Activated CD8-positive, alpha-beta T cell treated with anti-CD3 and anti-CD28 coated beads for 36 hours (primary cell): ENCODE measurements at regions not wholly inside any gene's neighbourhood (a gene's known extent, or its start where the extent isn't known, plus 50 kb on each side); places are given as distances from the start of the nearest gene placed in this dataset.

Experiments
- ATAC-seq: fragments of 200-7000 bp; cut with Tn5 transposase; one replicate; pipeline ENCODE4 v1.10.0; 2021; ENCODE audit warnings: mild to moderate bottlenecking, moderate library complexity
- CTCF ChIA-PET: fragments of 350-600 bp; sonication (Branson Sonifier 250); formaldehyde crosslinking; loops from one replicate; lab custom pipeline; 2021; ENCODE audit warnings: antibody characterized with exemption; lab: Charles Lee
- POLR2A ChIA-PET: fragments of 350-600 bp; sonication (Branson Sonifier 250); formaldehyde crosslinking; loops from one replicate; lab custom pipeline; 2021; ENCODE audit warnings: antibody characterized with exemption; lab: Charles Lee
- DNase-seq: peaks from one replicate; pipeline ENCODE4 v3.0.0-alpha.2; 2020
- H3K27ac Mint-ChIP-seq: one replicate; pipeline ENCODE4 v1.8.0; 2021; ENCODE audit warnings: mild to moderate bottlenecking, mixed read lengths
- H3K27me3 Mint-ChIP-seq: one replicate; pipeline ENCODE4 v1.8.0; 2021; ENCODE audit warnings: mixed read lengths
- H3K36me3 Mint-ChIP-seq: one replicate; pipeline ENCODE4 v1.8.0; 2021; ENCODE audit warnings: low read depth, mixed read lengths
- H3K4me1 Mint-ChIP-seq: one replicate; pipeline ENCODE4 v1.8.0; 2021; ENCODE audit warnings: low read depth, mixed read lengths
- H3K4me3 Mint-ChIP-seq: one replicate; pipeline ENCODE4 v1.8.0; 2021; ENCODE audit warnings: mild to moderate bottlenecking, moderate library complexity, mixed read lengths
- H3K9me3 Mint-ChIP-seq: one replicate; pipeline ENCODE4 v1.8.0; 2021; ENCODE audit warnings: mixed read lengths
- intact Hi-C: fragments of 100-400 bp; cut with micrococcal nuclease; formaldehyde crosslinking; loops from one replicate; pipeline ENCODE4 v1.10.0; 2022
- TF ChIP-seq, protein P1 (sequence below): fragments of 200-600 bp; IDR thresholded peaks from one replicate; pipeline ENCODE4 v1.8.0; 2022; ENCODE audit warnings: antibody characterized with exemption, mild to moderate bottlenecking

DNA sequence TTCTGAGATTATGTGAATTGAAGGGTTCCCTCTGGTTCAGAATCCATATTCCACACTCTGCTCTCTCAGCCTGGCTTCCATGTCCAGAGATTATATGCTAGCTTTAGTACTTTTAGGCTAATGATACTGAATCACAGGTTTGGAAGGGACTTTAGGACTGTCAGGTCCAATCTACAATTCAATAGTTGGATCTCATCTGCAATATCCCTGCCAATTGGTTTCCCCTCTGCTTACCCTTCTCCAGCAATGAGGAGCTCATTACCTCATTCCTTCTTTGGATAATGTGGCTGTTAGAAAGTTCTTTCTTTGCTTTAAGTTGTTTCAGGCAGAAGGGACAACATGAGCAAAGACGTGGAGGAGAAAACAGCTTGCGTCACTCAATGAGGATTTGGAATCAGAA is 245.3 kb downstream of the PLPP3 start:
- Mint-ChIP-seq H3K36me3 (no peaks in the 10 kb centered on the region), H3K27me3 (peaks cover 3% of the 10 kb centered on the region), H3K4me3 (no peak overlapping the region), H3K9me3 (no peaks in the 10 kb centered on the region), H3K27ac (no peak overlapping the region), H3K4me1 (peaks cover 8% of the 10 kb centered on the region)
- CTCF ChIA-PET: no interaction called here
- TF ChIP-seq, protein P1, sequence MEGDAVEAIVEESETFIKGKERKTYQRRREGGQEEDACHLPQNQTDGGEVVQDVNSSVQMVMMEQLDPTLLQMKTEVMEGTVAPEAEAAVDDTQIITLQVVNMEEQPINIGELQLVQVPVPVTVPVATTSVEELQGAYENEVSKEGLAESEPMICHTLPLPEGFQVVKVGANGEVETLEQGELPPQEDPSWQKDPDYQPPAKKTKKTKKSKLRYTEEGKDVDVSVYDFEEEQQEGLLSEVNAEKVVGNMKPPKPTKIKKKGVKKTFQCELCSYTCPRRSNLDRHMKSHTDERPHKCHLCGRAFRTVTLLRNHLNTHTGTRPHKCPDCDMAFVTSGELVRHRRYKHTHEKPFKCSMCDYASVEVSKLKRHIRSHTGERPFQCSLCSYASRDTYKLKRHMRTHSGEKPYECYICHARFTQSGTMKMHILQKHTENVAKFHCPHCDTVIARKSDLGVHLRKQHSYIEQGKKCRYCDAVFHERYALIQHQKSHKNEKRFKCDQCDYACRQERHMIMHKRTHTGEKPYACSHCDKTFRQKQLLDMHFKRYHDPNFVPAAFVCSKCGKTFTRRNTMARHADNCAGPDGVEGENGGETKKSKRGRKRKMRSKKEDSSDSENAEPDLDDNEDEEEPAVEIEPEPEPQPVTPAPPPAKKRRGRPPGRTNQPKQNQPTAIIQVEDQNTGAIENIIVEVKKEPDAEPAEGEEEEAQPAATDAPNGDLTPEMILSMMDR: no peak
- intact Hi-C loops: no loop called here
- ATAC-seq (no peak), DNase-seq (no peak)
- POLR2A ChIA-PET: no interaction called here

DNA sequence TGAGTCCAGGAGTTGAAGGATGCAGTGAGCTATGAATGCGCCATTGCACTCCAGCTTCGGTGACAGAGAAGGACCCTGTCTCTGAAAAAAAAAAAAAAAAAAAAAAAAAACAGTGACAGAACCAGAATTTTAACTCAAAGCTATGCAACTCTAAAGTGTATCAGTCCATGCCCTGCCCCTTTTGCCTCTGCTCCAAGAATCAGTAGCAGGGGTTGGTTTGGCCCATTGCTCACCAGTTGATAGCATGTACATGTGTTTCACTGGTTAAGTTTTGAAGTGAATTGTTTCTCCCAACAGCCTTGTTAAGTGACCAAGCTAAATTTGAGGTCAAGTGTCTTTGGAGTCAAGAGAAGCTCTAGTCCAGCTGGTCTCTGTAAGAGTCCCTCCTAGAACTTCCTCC is 245.9 kb downstream of the PLPP3 start:
- Mint-ChIP-seq H3K27ac (no peak overlapping the region), H3K36me3 (no peaks in the 10 kb centered on the region), H3K27me3 (peaks cover 3% of the 10 kb centered on the region), H3K9me3 (no peaks in the 10 kb centered on the region), H3K4me3 (no peak overlapping the region), H3K4me1 (peaks cover 10% of the 10 kb centered on the region)
- ChIA-PET POLR2A (no interaction called here), CTCF (no interaction called here)
- no peak for ATAC-seq
- intact Hi-C loops: no loop called here
- TF ChIP-seq, protein P1: no peak
- DNase-seq: no peak

DNA sequence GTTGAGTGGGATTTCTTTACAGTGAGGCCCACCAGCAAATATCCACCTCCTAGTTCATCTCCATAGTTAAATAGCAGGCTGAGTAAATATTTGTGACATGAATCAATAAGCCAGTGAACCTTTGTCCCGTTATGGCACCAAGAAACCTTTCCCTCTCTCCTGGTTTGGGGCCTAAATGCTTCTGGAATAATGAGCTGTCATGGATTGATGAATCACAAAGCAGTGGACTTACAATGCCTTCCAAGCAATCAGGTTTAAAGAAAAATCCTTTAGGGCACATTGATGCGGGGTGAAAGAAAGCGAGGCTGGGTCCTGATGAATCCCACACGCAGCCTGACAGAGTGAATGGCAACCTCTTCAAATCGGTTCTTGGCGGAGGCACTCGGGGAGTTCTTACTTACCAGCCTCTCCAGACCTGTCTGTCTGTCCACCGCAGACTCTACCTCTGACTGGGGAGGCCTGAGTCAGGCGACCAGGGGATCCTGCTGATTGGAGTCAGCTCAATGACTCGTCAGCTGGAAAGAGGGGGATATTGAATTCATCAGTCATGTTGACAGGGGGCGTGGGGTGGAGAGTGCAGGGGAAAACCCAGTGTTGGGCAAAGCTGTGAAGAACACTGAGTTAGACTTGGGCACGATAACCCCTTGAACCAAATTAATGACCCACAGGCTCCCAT is 247.3 kb downstream of the PLPP3 start:
- peaks cover 10% of the 10 kb centered on the region for H3K4me1 Mint-ChIP-seq
- DNase-seq (no peak), ATAC-seq (no peak)
- CTCF ChIA-PET: no interaction called here
- no peaks in the 10 kb centered on the region for H3K9me3 Mint-ChIP-seq
- H3K36me3 Mint-ChIP-seq: no peaks in the 10 kb centered on the region
- H3K27me3 Mint-ChIP-seq: no peaks in the 10 kb centered on the region
- POLR2A ChIA-PET: no interaction called here
- intact Hi-C loops: no loop called here
- no peak overlapping the region for H3K27ac Mint-ChIP-seq
- H3K4me3 Mint-ChIP-seq: no peak overlapping the region
- TF ChIP-seq, protein P1: no peak

DNA sequence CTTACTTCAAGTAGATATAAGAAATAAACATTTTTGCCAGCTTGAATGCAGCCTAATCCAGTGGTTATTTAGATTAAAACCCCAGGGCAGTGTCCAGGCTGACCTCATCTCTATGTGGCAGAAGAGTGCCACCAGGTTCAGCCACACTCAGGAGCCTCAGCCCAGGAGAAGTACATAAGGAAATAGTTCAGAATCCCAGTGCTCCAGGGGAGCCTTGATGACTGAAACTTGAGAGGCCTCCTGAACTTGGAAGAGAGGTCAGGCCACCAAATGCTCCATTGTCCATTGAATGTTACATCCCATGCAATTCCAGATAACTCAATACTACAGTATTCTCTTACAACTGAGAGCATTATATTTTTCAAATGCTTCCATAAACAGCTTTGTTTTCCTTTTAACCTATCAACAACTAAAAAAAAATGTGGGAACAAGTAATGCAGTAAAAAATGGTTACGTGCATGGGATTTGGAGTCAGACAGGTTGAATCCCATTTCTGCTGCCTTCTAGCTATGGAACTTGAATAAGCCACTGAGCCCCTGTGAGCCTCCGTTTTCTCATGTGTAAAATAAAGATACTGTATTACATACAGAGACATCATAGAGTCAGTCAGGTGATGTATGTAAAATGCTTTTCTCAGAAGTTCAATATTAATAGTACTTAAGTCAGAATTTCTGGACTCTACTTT is 248.0 kb downstream of the PLPP3 start:
- TF ChIP-seq, protein P1: no peak
- no peak for DNase-seq
- ATAC-seq: no peak
- H3K4me1 Mint-ChIP-seq: peaks cover 10% of the 10 kb centered on the region
- H3K4me3 Mint-ChIP-seq: no peak overlapping the region
- H3K27me3 Mint-ChIP-seq: no peaks in the 10 kb centered on the region
- intact Hi-C loops: no loop called here
- no peaks in the 10 kb centered on the region for H3K36me3 Mint-ChIP-seq
- no peak overlapping the region for H3K27ac Mint-ChIP-seq
- no peaks in the 10 kb centered on the region for H3K9me3 Mint-ChIP-seq
- ChIA-PET CTCF (no interaction called here), POLR2A (no interaction called here)

DNA sequence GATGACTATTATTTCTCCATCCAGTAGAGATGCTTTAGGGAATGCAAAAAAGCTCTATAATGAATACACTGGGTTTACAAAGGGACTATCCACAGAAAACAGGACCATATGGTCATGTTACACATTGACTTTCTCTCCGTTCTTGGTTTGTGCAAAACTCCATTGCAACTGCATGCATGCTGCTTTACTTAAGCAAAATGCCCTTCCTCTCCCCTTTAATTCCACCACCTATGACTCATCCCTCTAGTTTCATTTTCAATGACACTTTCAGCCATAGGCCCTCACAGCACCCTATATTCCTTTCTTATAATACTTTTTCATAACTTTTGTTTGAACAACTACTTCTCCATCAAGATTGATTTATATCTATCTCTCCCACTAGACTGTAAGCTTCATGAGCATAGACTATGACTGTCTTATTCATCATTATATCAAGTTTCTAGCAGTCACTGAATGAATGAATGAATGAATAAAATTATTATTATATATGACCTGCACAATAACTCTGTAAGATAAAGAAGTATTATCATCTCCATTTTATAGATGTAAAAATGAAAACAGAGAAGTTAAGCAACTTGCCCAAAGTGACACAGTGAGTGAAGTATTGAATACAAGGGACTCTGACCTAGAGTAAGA is 248.9 kb downstream of the PLPP3 start:
- Mint-ChIP-seq H3K9me3 (no peaks in the 10 kb centered on the region), H3K36me3 (no peaks in the 10 kb centered on the region), H3K27ac (no peak overlapping the region), H3K27me3 (no peaks in the 10 kb centered on the region), H3K4me1 (peaks cover 10% of the 10 kb centered on the region), H3K4me3 (no peak overlapping the region)
- ChIA-PET CTCF (no interaction called here), POLR2A (no interaction called here)
- ATAC-seq: peak; percentile 61
- TF ChIP-seq, protein P1: no peak
- intact Hi-C loops: no loop called here
- DNase-seq: no peak
